ENCODE measurements at regions not wholly inside any gene's neighbourhood (a gene's known extent, or its start where the extent isn't known, plus 50 kb on each side); places are given as distances from the start of the nearest gene placed in this dataset.

- no peaks in the 10 kb centered on the region for H3K27me3 ChIP-seq (ENCODE audit: control insufficient read depth, insufficient read depth, low read length)
- ChIA-PET POLR2A (no interaction called here), CTCF (no interaction called here)
- H3K9me3 ChIP-seq (ENCODE audit: control insufficient read depth, insufficient read depth, low read depth, low read length): no peaks in the 10 kb centered on the region
- no peaks in the 10 kb centered on the region for H3K4me1 ChIP-seq (ENCODE audit: control insufficient read depth, insufficient read depth, low read length)
- no peak for DNase-seq (ENCODE audit: low read depth, low spot score)
- no peak for ATAC-seq
- no peak for TF ChIP-seq SIN3A (IDR thresholded peaks at IDR 0.05; ENCODE audit: borderline replicate concordance, insufficient read depth, low read depth, low read length)
- no peak for TF ChIP-seq REST (IDR thresholded peaks at IDR 0.05; ENCODE audit: insufficient read depth in 1 of 2, low read depth in 2 of 2, low read length in 1 of 2)
- TF ChIP-seq CTCF (IDR thresholded peaks at IDR 0.05): no peak
- no peak for TF ChIP-seq TCF7L2 (IDR thresholded peaks at IDR 0.05; ENCODE audit: low read depth, low read length)
- no peak for TF ChIP-seq POLR2AphosphoS5 (IDR thresholded peaks at IDR 0.05; ENCODE audit: low read depth, low read length)
- no TSS peak for BruUV-seq (replicated peaks)
- no peaks in the 10 kb centered on the region for H3K36me3 ChIP-seq (ENCODE audit: control insufficient read depth, insufficient read depth, low read length)
- intact Hi-C loops (cut with micrococcal nuclease; ENCODE audit: unreplicated experiment) (no loop called here), in situ Hi-C loops (cut with HindIII; ENCODE audit: low pct_unique_long_range_greater_than_20kb, low sequenced_read_pairs) (no loop called here)
- H3K4me3 ChIP-seq (ENCODE audit: low read depth in 2 of 2, low read length in 2 of 2): no peak overlapping the region
- no peak overlapping the region for H3K27ac ChIP-seq (ENCODE audit: low read length)
Measured at GRCh38 chr17:70492368-70492767, 323.0 kb downstream of the KCNJ2 start.

- no peaks in the 10 kb centered on the region for H3K27me3 ChIP-seq (ENCODE audit: control insufficient read depth, insufficient read depth, low read length)
- H3K27ac ChIP-seq (ENCODE audit: low read length): no peak overlapping the region
- DNase-seq (ENCODE audit: low read depth, low spot score): no peak
- no peak for ATAC-seq
- no peak for TF ChIP-seq POLR2AphosphoS5 (IDR thresholded peaks at IDR 0.05; ENCODE audit: low read depth, low read length)
- TF ChIP-seq SIN3A (IDR thresholded peaks at IDR 0.05; ENCODE audit: borderline replicate concordance, insufficient read depth, low read depth, low read length): no peak
- TF ChIP-seq CTCF (IDR thresholded peaks at IDR 0.05): no peak; the same call in 1 of the 2 replicates
- no peak for TF ChIP-seq TCF7L2 (IDR thresholded peaks at IDR 0.05; ENCODE audit: low read depth, low read length)
- intact Hi-C loops (cut with micrococcal nuclease; ENCODE audit: unreplicated experiment): no loop called here
- no peaks in the 10 kb centered on the region for H3K36me3 ChIP-seq (ENCODE audit: control insufficient read depth, insufficient read depth, low read length)
- H3K4me3 ChIP-seq (ENCODE audit: low read depth in 2 of 2, low read length in 2 of 2): no peak overlapping the region
- POLR2A ChIA-PET: no interaction called here
- H3K4me1 ChIP-seq (ENCODE audit: control insufficient read depth, insufficient read depth, low read length): no peaks in the 10 kb centered on the region
- no TSS peak for BruUV-seq (replicated peaks)
- H3K9me3 ChIP-seq (ENCODE audit: control insufficient read depth, insufficient read depth, low read depth, low read length): no peaks in the 10 kb centered on the region
- in situ Hi-C loops (cut with HindIII; ENCODE audit: low pct_unique_long_range_greater_than_20kb, low sequenced_read_pairs): no loop called here
- CTCF ChIA-PET: no interaction called here
Measured at GRCh38 chr17:70493277-70493874, 324.0 kb downstream of the KCNJ2 start.

Measured in Panc1 (cell line).